ENCODE measurements at regions not wholly inside any gene's neighbourhood (a gene's known extent, or its start where the extent isn't known, plus 50 kb on each side); places are given as distances from the start of the nearest gene placed in this dataset.

DNA sequence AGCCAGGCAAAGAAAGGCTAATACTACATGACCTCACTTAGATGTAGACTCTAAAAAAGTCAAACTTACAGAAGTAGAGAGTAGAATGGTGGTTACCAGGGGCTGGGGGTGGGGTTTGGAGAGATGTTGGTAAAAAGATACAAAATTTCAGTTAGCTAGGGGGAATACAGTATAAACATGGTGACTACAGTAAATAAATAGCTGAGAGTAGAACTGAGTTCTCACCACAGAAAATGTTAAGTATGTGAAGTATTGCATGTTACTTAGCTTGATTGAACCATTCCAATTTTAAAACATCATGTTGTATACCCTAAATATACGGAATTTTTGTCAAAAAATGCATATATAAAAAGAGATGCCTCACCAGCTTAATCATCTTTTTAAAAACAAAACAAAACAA, 67.5 kb upstream of the DOCK9 start:
- Histone ChIP-seq H3K4me2 (replicated peaks; ENCODE audit: extremely low read depth, low read length, poor library complexity, severe bottlenecking) (no peak overlapping the region), H4K20me1 (ENCODE audit: insufficient read depth, low read length) (peaks cover 39% of the 10 kb centered on the region), H3K9ac (ENCODE audit: insufficient read depth, low read length, poor library complexity, severe bottlenecking) (no peak overlapping the region), H3K27ac (ENCODE audit: low read depth in 1 of 2, low read length in 2 of 2) (no peak overlapping the region), H3K79me2 (ENCODE audit: insufficient read depth, low read length) (no peaks in the 10 kb centered on the region), H2AFZ (ENCODE audit: insufficient read depth, low read depth, low read length, poor library complexity, severe bottlenecking) (no peak overlapping the region), H3K36me3 (replicated peaks in 1 of 2; ENCODE audit: control insufficient read depth in 1 of 2, insufficient read depth in 2 of 2, low read length in 2 of 2) (no peaks in the 10 kb centered on the region), H3K9me3 (replicated peaks in 1 of 2; ENCODE audit: control insufficient read depth in 1 of 2, insufficient read depth in 1 of 2, low read length in 2 of 2) (peaks cover 4 to 59% of the 10 kb centered on the region in 2 donors), H3K4me3 (replicated peaks in 1 of 3; ENCODE audit: low read depth in 2 of 3, low read length in 3 of 3) (no peak overlapping the region), H3K4me1 (ENCODE audit: control insufficient read depth in 1 of 2, insufficient read depth in 2 of 2, low read length in 2 of 2) (peaks cover 21 to 22% of the 10 kb centered on the region in 2 donors), H3K27me3 (ENCODE audit: control insufficient read depth in 2 of 2, insufficient read depth in 2 of 2, low read length in 2 of 2) (peaks cover 90 to 92% of the 10 kb centered on the region in 2 donors)
- H3K4me1 Mint-ChIP-seq: peaks cover 20% of the 10 kb centered on the region
- no peak for DNase-seq
- peaks cover 84 to 98% (median 97%) of the 10 kb centered on the region in 3 donors for H3K27me3 Mint-ChIP-seq (ENCODE audit: low read depth in 3 of 3)
- H3K36me3 Mint-ChIP-seq: peaks cover 0 to 8% of the 10 kb centered on the region in 2 donors
- TF ChIP-seq CTCF (IDR thresholded peaks at IDR 0.05): no peak
- H3K9me3 Mint-ChIP-seq: peaks cover 2 to 33% (median 20%) of the 10 kb centered on the region in 7 donors
- peak overlapping the region in 1 of 2 donors; percentile 90 for H3K4me3 Mint-ChIP-seq
- intact Hi-C loops (cut with micrococcal nuclease): loop anchor here in 1 of 2 donors (10.0 kb wide), 1 partner anchor 109 kb away; no protein-coding TSS in a partner anchor
- H3K27ac Mint-ChIP-seq: no peak overlapping the region
- WGBS (ENCODE audit: insufficient coverage): no CpG with 5 or more reads among the region's 1 CpG

GRCh38 chr13:99046851-99047250, 69.0 kb upstream of the DOCK9 start:
- DNase-seq: no peak
- no peaks in the 10 kb centered on the region for H3K79me2 ChIP-seq (ENCODE audit: insufficient read depth, low read length)
- H3K36me3 Mint-ChIP-seq: peaks cover 0 to 9% of the 10 kb centered on the region in 2 donors
- H3K27me3 ChIP-seq (ENCODE audit: control insufficient read depth in 2 of 2, insufficient read depth in 2 of 2, low read length in 2 of 2): peaks cover 90 to 92% of the 10 kb centered on the region in 2 donors
- TF ChIP-seq CTCF (IDR thresholded peaks at IDR 0.05): no peak
- H2AFZ ChIP-seq (ENCODE audit: insufficient read depth, low read depth, low read length, poor library complexity, severe bottlenecking): no peak overlapping the region
- peaks cover 4 to 66% of the 10 kb centered on the region in 2 donors for H3K9me3 ChIP-seq (replicated peaks in 1 of 2; ENCODE audit: control insufficient read depth in 1 of 2, insufficient read depth in 1 of 2, low read length in 2 of 2)
- peak overlapping the region in 1 of 2 donors; percentile 81 for H3K4me3 Mint-ChIP-seq
- H4K20me1 ChIP-seq (ENCODE audit: insufficient read depth, low read length): peaks cover 39% of the 10 kb centered on the region
- H3K4me1 ChIP-seq (ENCODE audit: control insufficient read depth in 1 of 2, insufficient read depth in 2 of 2, low read length in 2 of 2): peaks cover 21 to 22% of the 10 kb centered on the region in 2 donors
- no peak overlapping the region for H3K27ac Mint-ChIP-seq
- H3K4me1 Mint-ChIP-seq: peaks cover 20% of the 10 kb centered on the region
- peaks cover 2 to 39% (median 23%) of the 10 kb centered on the region in 7 donors for H3K9me3 Mint-ChIP-seq
- H3K4me2 ChIP-seq (replicated peaks; ENCODE audit: extremely low read depth, low read length, poor library complexity, severe bottlenecking): peak overlapping the region; percentile 21
- WGBS (ENCODE audit: insufficient coverage): no CpG with 5 or more reads among the region's 4 CpGs
- H3K27me3 Mint-ChIP-seq (ENCODE audit: low read depth in 3 of 3): peaks cover 84 to 98% (median 97%) of the 10 kb centered on the region in 3 donors
- no peak overlapping the region for H3K4me3 ChIP-seq (replicated peaks in 1 of 3; ENCODE audit: low read depth in 2 of 3, low read length in 3 of 3)
- intact Hi-C loops (cut with micrococcal nuclease): loop anchor here in 1 of 2 donors (10.0 kb wide), 1 partner anchor 108 kb away; no protein-coding TSS in a partner anchor
- no peaks in the 10 kb centered on the region for H3K36me3 ChIP-seq (replicated peaks in 1 of 2; ENCODE audit: control insufficient read depth in 1 of 2, insufficient read depth in 2 of 2, low read length in 2 of 2)
- H3K27ac ChIP-seq (ENCODE audit: low read depth in 1 of 2, low read length in 2 of 2): no peak overlapping the region
- H3K9ac ChIP-seq (ENCODE audit: insufficient read depth, low read length, poor library complexity, severe bottlenecking): no peak overlapping the region

Data from CD14-positive monocyte (primary cell).